ENCODE measurements at regions not wholly inside any gene's neighbourhood (a gene's known extent, or its start where the extent isn't known, plus 50 kb on each side); places are given as distances from the start of the nearest gene placed in this dataset.

GRCh38 chr7:73973091-73973490 is 54.9 kb upstream of the ELN start (continued):
- no peak for TF ChIP-seq JUN (IDR thresholded peaks at IDR 0.05; ENCODE audit: borderline replicate concordance, low read depth, low read length)
- no peak for TF ChIP-seq JUN (CRISPR knock-in tag; IDR thresholded peaks at IDR 0.05; ENCODE audit: borderline replicate concordance)
- no peak for TF ChIP-seq IFI16 (CRISPR knock-in tag; IDR thresholded peaks at IDR 0.05)
- no peak for TF ChIP-seq MYNN (IDR thresholded peaks at IDR 0.05)
- no peak for TF ChIP-seq MYNN (CRISPR knock-in tag; IDR thresholded peaks at IDR 0.05)
- TF ChIP-seq CC2D1A (IDR thresholded peaks at IDR 0.05), result no peak
- TF ChIP-seq CEBPZ (IDR thresholded peaks at IDR 0.05; ENCODE audit: borderline replicate concordance, low read depth, low read length), result no peak
- no peak for TF ChIP-seq ZNF277 (CRISPR knock-in tag; IDR thresholded peaks at IDR 0.05; ENCODE audit: borderline replicate concordance)
- TF ChIP-seq RBM25 (IDR thresholded peaks at IDR 0.05; ENCODE audit: low read depth, low read length, severe bottlenecking), result no peak
- TF ChIP-seq ARID4B (CRISPR knock-in tag; IDR thresholded peaks at IDR 0.05), result no peak
- TF ChIP-seq SNAPC5 (CRISPR knock-in tag; IDR thresholded peaks at IDR 0.05), result no peak
- no peak for TF ChIP-seq ZNF431 (CRISPR knock-in tag; IDR thresholded peaks at IDR 0.05)
- TF ChIP-seq E2F3 (CRISPR knock-in tag; IDR thresholded peaks at IDR 0.05), result no peak
- no peak for TF ChIP-seq ZBTB34 (CRISPR knock-in tag; IDR thresholded peaks at IDR 0.05)
- TF ChIP-seq EHMT2 (IDR thresholded peaks at IDR 0.05), result no peak
